Progenitor cell of endocrine pancreas (in vitro differentiated cells): ENCODE measurements at regions not wholly inside any gene's neighbourhood (a gene's known extent, or its start where the extent isn't known, plus 50 kb on each side); places are given as distances from the start of the nearest gene placed in this dataset.

ENCODE experiments used
- DNase-seq: peaks from one replicate; pipeline ENCODE4 v3.0.0; 2021; ENCODE audit warnings: low spot score; ENCODE audit not compliant: unreplicated experiment
- H3K27ac Mint-ChIP-seq: 2 replicates; pipeline ENCODE4 v1.8.0; 2021; ENCODE audit warnings: mild to moderate bottlenecking, moderate library complexity, mixed read lengths
- H3K27me3 Mint-ChIP-seq: 2 replicates; pipeline ENCODE4 v1.8.0; 2021; ENCODE audit warnings: mixed read lengths
- H3K36me3 Mint-ChIP-seq: 2 replicates; pipeline ENCODE4 v1.8.0; 2022; ENCODE audit warnings: mixed read lengths; ENCODE audit not compliant: insufficient read depth
- H3K4me1 Mint-ChIP-seq: 2 replicates; pipeline ENCODE4 v1.8.0; 2021; ENCODE audit warnings: low read depth, mixed read lengths
- H3K4me3 Mint-ChIP-seq: 2 replicates; pipeline ENCODE4 v1.8.0; 2021; ENCODE audit warnings: low read depth, mild to moderate bottlenecking, moderate library complexity, mixed read lengths
- H3K9me3 Mint-ChIP-seq: 2 replicates; pipeline ENCODE4 v1.8.0; 2021; ENCODE audit warnings: low read depth, mixed read lengths
- TF ChIP-seq, protein P1 (sequence below): fragments of 200-600 bp; sonication (generic); IDR thresholded peaks from one replicate; pipeline ENCODE4 v1.5.0; 2021; ENCODE audit warnings: antibody characterized with exemption, mild to moderate bottlenecking; ENCODE audit not compliant: unreplicated experiment

DNA sequence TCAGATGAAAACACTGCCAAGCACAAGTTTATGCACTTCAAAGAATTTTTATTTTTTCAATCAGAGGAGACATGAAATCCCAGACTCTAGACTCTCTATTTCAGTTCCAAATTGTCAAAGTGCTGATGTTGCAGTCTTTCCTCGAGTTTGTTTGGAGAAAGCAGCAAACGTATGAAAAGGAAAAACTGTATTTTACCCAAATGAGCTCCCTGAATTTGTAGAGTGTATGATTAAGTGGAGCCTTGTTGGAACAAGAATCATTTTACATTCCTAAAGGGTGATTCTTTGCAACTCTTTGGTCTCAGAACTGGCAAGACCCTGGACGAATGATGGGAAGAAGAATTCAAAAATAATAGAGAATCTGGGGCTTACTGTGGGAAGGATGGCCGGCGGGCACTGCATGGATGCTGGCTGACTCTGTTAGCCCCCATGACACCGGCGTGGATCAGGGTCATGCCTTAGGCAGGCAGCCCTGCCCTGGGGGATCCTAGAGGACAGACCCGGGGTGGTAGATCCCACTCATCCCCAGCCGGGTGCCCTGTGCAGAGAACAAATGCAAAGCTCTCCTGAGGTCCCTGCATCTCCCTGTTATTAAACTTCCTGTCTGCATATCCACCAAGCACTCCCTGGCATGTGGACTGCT lies 207.4 kb downstream of the FNDC1 start:
- DNase-seq, result no peak
- Mint-ChIP-seq H3K4me3 (no peak overlapping the region), H3K27me3 (peaks cover 9% of the 10 kb centered on the region), H3K27ac (no peak overlapping the region), H3K4me1 (no peaks in the 10 kb centered on the region), H3K36me3 (no peaks in the 10 kb centered on the region), H3K9me3 (peaks cover 3% of the 10 kb centered on the region)
- TF ChIP-seq, protein P1, sequence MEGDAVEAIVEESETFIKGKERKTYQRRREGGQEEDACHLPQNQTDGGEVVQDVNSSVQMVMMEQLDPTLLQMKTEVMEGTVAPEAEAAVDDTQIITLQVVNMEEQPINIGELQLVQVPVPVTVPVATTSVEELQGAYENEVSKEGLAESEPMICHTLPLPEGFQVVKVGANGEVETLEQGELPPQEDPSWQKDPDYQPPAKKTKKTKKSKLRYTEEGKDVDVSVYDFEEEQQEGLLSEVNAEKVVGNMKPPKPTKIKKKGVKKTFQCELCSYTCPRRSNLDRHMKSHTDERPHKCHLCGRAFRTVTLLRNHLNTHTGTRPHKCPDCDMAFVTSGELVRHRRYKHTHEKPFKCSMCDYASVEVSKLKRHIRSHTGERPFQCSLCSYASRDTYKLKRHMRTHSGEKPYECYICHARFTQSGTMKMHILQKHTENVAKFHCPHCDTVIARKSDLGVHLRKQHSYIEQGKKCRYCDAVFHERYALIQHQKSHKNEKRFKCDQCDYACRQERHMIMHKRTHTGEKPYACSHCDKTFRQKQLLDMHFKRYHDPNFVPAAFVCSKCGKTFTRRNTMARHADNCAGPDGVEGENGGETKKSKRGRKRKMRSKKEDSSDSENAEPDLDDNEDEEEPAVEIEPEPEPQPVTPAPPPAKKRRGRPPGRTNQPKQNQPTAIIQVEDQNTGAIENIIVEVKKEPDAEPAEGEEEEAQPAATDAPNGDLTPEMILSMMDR, result no peak

DNA sequence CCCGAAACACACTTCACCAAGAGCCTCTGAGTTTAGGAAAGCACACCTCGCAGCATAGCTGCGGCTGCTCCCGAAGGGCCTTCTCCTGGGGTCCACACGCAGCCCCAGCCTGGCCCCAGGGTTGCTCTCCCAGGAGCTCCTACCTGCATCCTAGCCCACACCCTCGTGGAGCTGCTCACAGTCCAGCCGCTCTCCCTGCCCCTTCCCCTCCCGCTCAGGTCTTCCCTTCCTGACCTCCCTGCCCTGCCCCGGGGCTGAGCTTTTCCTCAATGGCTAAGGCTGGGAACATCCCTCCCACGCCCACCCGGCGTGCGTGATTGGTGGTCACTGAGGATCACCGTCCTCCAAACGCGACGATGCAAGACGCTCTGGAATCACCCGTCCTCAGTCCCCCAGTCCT lies 205.8 kb downstream of the FNDC1 start:
- no peak overlapping the region for H3K4me3 Mint-ChIP-seq
- TF ChIP-seq, protein P1, result no peak
- H3K27ac Mint-ChIP-seq, result no peak overlapping the region
- no peak for DNase-seq
- H3K4me1 Mint-ChIP-seq, result no peaks in the 10 kb centered on the region
- no peaks in the 10 kb centered on the region for H3K36me3 Mint-ChIP-seq
- H3K9me3 Mint-ChIP-seq, result peaks cover 12% of the 10 kb centered on the region
- peaks cover 9% of the 10 kb centered on the region for H3K27me3 Mint-ChIP-seq

DNA sequence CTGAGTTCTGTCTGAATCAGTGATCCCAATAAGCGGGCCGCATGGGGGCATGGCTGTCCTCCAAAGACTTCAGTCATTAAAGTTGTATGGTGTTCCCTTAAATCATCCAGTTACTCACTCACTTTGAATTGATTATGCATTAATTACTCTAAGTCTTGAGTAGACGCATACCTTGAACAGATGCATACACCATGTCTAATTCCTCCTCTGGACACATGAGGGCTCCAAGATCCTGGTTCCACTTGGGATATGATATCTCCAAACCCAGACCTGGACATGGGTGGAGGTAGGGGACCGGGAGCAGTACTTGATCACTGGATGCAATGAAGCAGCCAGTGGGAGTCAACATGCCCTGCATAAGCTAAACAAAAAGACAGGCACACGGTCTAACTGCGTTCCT lies 204.5 kb downstream of the FNDC1 start:
- no peak overlapping the region for H3K4me3 Mint-ChIP-seq
- H3K9me3 Mint-ChIP-seq, result peaks cover 16% of the 10 kb centered on the region
- H3K36me3 Mint-ChIP-seq, result no peaks in the 10 kb centered on the region
- DNase-seq, result no peak
- H3K27ac Mint-ChIP-seq, result no peak overlapping the region
- H3K27me3 Mint-ChIP-seq, result peaks cover 6% of the 10 kb centered on the region
- H3K4me1 Mint-ChIP-seq, result no peaks in the 10 kb centered on the region
- TF ChIP-seq, protein P1, result no peak

DNA sequence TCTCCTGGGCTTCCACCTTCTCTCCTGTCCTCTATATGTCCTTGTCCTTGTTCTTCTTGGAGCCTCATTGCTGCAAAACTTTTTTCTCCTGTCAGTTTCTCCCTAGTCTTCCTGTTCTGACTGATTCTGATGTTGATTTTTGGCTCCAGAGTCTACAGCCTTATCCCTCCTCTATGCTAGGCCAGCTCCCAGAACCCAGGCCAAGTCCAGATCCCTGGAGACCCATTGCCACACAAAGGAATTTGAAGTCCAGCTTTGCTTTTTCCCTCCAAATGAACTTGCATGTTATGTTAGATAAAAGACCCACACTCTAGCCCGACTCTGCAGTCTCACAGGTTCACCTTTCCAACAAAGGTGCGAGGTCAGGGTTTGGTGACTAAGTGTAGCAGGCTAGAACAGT lies 203.1 kb downstream of the FNDC1 start:
- TF ChIP-seq, protein P1, result no peak
- no peaks in the 10 kb centered on the region for H3K36me3 Mint-ChIP-seq
- DNase-seq, result no peak
- peaks cover 19% of the 10 kb centered on the region for H3K9me3 Mint-ChIP-seq
- peaks cover 6% of the 10 kb centered on the region for H3K27me3 Mint-ChIP-seq
- no peak overlapping the region for H3K27ac Mint-ChIP-seq
- no peaks in the 10 kb centered on the region for H3K4me1 Mint-ChIP-seq
- H3K4me3 Mint-ChIP-seq, result no peak overlapping the region

DNA sequence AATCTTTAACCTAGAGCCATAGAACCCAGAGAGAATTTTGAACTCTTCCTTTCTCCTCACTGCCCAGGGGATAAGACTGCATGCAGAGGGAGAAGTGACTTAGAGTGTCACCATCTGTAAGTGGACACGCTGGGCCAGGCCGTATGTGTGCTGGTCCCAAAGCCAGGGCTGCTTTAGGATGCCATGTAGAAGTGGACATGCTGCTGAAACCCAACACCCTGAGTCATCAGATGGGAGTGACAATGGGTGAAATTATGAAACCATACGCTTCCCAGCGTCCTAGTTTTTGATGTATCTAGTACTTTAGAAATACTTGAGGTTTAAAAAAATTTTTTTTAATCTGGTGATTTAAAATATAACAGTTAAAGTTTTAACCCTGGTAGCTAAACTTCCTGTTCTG lies 191.1 kb downstream of the FNDC1 start:
- TF ChIP-seq, protein P1, result no peak
- Mint-ChIP-seq H3K36me3 (no peaks in the 10 kb centered on the region), H3K27me3 (peaks cover 31% of the 10 kb centered on the region), H3K4me1 (no peaks in the 10 kb centered on the region), H3K9me3 (no peaks in the 10 kb centered on the region), H3K4me3 (no peak overlapping the region), H3K27ac (no peak overlapping the region)
- no peak for DNase-seq
